Esophagus muscularis mucosa (tissue), 4 donors: ENCODE measurements at regions not wholly inside any gene's neighbourhood (a gene's known extent, or its start where the extent isn't known, plus 50 kb on each side); places are given as distances from the start of the nearest gene placed in this dataset.

Source experiments
- DNase-seq: peaks from one replicate; pipeline ENCODE4 v3.0.0-alpha.2; 2017; ENCODE audit errors: extremely low spot score
- H3K27ac ChIP-seq, 4 donors: fragments of 200-600 bp; sonication (generic); replicated peaks in 1 of 4; 1 replicate in 3 of 4; 2 replicates in 1 of 4; pipeline ENCODE4 v1.5.1; 2016 to 2019; ENCODE audit warnings: mild to moderate bottlenecking in 1 of 4
- H3K27me3 ChIP-seq, 4 donors: fragments of 200-600 bp; sonication (generic); one replicate each; pipeline versions ENCODE4 v1.5.1 to v1.6.0; 2016 to 2019
- H3K36me3 ChIP-seq, 4 donors: fragments of 200-600 bp; sonication (generic); one replicate each; pipeline ENCODE4 v1.5.1; 2016 to 2019
- H3K4me1 ChIP-seq, 4 donors: fragments of 200-600 bp; sonication (generic); one replicate each; pipeline ENCODE4 v1.5.1; 2016 to 2019
- H3K4me3 ChIP-seq, 4 donors: fragments of 200-600 bp; sonication (generic); 1 replicate in 2 of 4; 2 replicates in 2 of 4; pipeline ENCODE4 v1.5.1; 2016 to 2019; ENCODE audit warnings: mild to moderate bottlenecking in 4 of 4, moderate library complexity in 1 of 4
- H3K9me3 ChIP-seq, 4 donors: fragments of 200-600 bp; sonication (generic); 1 replicate in 3 of 4; 2 replicates in 1 of 4; pipeline ENCODE4 v1.5.1; 2016 to 2019
- EP300 ChIP-seq: sonication (generic); formaldehyde crosslinking; IDR thresholded peaks from one replicate; pipeline ENCODE4 v1.6.1; 2017; ENCODE audit warnings: antibody characterized with exemption
- POLR2A ChIP-seq: fragments of 450-650 bp; IDR thresholded peaks from one replicate; pipeline ENCODE4 v1.6.1; 2017; ENCODE audit warnings: antibody characterized with exemption, moderate library complexity, mild to moderate bottlenecking, low read depth
- POLR2AphosphoS5 ChIP-seq, 2 donors: sonication (generic); formaldehyde crosslinking; IDR thresholded peaks; one replicate each; pipeline ENCODE4 v1.6.1; 2017; ENCODE audit warnings: antibody characterized with exemption in 2 of 2
- WGBS: methylation state at CpG from one replicate; pipeline ENCODE4 v1.1.5; 2018; 5-methylcytosine and 5-hydroxymethylcytosine counted together
- intact Hi-C: fragments of 100-400 bp; cut with DNase I; formaldehyde crosslinking; loops from one replicate; pipeline ENCODE4 v1.15.1; 2023
- TF ChIP-seq, protein P1 (sequence below), 3 experiments: fragments of 200-600 bp in 2 of 3; fragments of 450-650 bp in 1 of 3; sonication (generic) in 2 of 3; IDR thresholded peaks; one replicate each; pipeline ENCODE4 v1.5.1; 2017 to 2019; ENCODE audit warnings: antibody characterized with exemption in 3 of 3, mild to moderate bottlenecking in 2 of 3, moderate library complexity in 1 of 3

DNA sequence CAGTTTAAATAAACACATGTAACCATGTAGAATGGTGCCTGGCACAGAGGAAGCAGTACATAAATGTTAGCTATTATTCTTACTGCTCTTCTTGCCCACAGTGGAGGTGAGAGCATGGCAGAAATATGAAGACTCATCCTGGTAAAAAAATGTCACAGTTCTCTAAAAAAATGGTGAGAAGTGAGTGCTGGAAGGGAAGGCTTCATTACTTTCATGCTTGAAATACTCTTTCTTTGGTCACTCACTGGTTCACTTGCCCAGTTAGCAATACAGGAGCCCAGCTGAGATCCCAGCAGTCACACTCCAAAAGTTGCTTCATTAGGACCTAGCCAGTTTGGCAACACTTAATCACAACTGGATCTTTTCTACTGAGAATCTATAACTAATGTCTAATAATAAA lies 1017.2 kb downstream of the TUSC7 start:
- no peak overlapping the region for H3K4me3 ChIP-seq
- intact Hi-C loops, result no loop called here
- H3K4me1 ChIP-seq, result no peaks in the 10 kb centered on the region
- H3K27me3 ChIP-seq, result no peaks in the 10 kb centered on the region
- H3K9me3 ChIP-seq, result no peaks in the 10 kb centered on the region
- H3K27ac ChIP-seq, result no peak overlapping the region
- H3K36me3 ChIP-seq, result no peaks in the 10 kb centered on the region
- DNase-seq, result no peak
- no peak for TF ChIP-seq EP300
- TF ChIP-seq, protein P1, sequence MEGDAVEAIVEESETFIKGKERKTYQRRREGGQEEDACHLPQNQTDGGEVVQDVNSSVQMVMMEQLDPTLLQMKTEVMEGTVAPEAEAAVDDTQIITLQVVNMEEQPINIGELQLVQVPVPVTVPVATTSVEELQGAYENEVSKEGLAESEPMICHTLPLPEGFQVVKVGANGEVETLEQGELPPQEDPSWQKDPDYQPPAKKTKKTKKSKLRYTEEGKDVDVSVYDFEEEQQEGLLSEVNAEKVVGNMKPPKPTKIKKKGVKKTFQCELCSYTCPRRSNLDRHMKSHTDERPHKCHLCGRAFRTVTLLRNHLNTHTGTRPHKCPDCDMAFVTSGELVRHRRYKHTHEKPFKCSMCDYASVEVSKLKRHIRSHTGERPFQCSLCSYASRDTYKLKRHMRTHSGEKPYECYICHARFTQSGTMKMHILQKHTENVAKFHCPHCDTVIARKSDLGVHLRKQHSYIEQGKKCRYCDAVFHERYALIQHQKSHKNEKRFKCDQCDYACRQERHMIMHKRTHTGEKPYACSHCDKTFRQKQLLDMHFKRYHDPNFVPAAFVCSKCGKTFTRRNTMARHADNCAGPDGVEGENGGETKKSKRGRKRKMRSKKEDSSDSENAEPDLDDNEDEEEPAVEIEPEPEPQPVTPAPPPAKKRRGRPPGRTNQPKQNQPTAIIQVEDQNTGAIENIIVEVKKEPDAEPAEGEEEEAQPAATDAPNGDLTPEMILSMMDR (IDR thresholded peaks at IDR 0.05), result no peak
- no peak for TF ChIP-seq POLR2A
- no peak for TF ChIP-seq POLR2AphosphoS5 (IDR thresholded peaks at IDR 0.05)

DNA sequence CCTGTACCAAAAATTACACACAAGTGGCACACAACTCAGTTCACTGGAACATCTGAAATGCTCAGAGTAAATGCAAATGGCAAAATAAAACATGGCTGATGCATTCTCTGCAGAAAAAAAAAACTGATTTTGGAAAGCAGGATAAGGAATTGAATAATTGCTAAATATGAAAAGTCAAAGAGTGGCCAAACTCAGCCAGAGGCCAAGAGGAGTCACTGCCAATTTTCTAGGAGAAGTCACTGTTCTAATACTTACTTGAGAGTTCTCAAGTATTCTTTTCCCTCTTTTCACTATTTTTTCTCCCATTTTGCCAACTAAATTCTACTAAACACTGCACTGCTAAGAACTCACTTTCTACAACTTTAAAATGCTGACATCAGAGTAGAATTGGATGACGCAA lies 1018.6 kb downstream of the TUSC7 start:
- no peaks in the 10 kb centered on the region for H3K9me3 ChIP-seq
- TF ChIP-seq, protein P1 (IDR thresholded peaks at IDR 0.05), result no peak
- TF ChIP-seq POLR2AphosphoS5 (IDR thresholded peaks at IDR 0.05) (no peak), EP300 (no peak), POLR2A (no peak)
- H3K27ac ChIP-seq, result no peak overlapping the region
- H3K4me1 ChIP-seq, result no peaks in the 10 kb centered on the region
- no peak overlapping the region for H3K4me3 ChIP-seq
- no peaks in the 10 kb centered on the region for H3K36me3 ChIP-seq
- WGBS, result 81% methylated on average over 1 of the region's 1 CpG
- H3K27me3 ChIP-seq, result no peaks in the 10 kb centered on the region
- intact Hi-C loops, result no loop called here
- DNase-seq, result no peak

DNA sequence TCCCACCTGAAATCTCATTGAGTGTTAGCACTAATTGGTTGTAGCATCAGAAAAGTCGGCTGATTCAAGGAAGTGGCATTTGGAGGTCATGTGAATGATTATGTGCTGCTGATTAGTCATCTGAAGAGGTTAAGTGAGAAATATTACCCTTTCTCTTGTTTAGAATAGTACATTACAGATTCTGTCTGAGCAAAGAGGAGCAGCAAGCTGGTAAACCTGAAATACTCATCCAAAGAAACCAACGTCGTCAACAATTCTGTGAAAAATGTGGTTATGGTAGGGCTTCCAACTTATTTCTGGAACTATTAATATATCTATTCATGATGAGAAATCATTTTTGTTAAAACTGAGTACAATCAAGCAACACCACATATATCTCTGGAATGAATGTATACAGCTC lies 1024.9 kb downstream of the TUSC7 start:
- Histone ChIP-seq H3K27ac (no peak overlapping the region), H3K9me3 (no peaks in the 10 kb centered on the region), H3K4me3 (no peak overlapping the region), H3K4me1 (no peaks in the 10 kb centered on the region), H3K27me3 (no peaks in the 10 kb centered on the region), H3K36me3 (no peaks in the 10 kb centered on the region)
- 65% methylated on average over 3 of the region's 3 CpGs for WGBS
- no peak for DNase-seq
- TF ChIP-seq POLR2A, result no peak
- intact Hi-C loops, result no loop called here

DNA sequence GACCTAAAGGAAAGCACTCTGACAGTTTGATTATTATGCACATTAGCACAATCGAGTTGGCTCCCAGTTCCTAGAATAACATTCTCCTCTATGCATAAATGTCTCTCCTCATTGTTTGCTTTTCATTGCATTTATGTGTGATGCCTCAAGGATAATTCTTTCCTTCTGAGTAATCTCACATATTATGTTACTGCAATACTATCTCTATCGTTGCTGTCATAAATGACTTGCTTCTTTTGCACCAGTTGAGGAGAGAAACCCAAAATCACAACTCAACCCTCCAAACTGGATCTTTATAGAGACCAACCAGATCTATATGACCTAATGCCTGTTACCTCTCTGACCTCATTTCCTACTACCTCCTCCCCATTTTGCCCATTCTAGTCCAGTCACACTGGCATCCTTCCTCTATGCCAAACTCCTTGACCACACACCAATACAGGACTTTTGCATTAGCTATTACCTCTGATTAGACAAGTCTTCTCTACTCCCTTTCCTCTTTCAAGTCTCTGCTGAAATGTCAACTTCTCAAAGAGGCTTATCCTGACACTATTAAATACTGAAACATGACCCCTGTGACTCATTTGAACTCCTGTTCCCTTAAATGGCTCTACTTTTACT lies 1026.0 kb downstream of the TUSC7 start:
- no peaks in the 10 kb centered on the region for H3K27me3 ChIP-seq
- H3K4me3 ChIP-seq, result no peak overlapping the region
- intact Hi-C loops, result no loop called here
- TF ChIP-seq POLR2A (no peak), POLR2AphosphoS5 (IDR thresholded peaks at IDR 0.05) (no peak), EP300 (no peak)
- TF ChIP-seq, protein P1 (IDR thresholded peaks at IDR 0.05), result no peak
- no peak overlapping the region for H3K27ac ChIP-seq
- no peaks in the 10 kb centered on the region for H3K4me1 ChIP-seq
- no peaks in the 10 kb centered on the region for H3K36me3 ChIP-seq
- WGBS, result 47% methylated on average over 2 of the region's 2 CpGs
- no peaks in the 10 kb centered on the region for H3K9me3 ChIP-seq
- DNase-seq, result no peak

DNA sequence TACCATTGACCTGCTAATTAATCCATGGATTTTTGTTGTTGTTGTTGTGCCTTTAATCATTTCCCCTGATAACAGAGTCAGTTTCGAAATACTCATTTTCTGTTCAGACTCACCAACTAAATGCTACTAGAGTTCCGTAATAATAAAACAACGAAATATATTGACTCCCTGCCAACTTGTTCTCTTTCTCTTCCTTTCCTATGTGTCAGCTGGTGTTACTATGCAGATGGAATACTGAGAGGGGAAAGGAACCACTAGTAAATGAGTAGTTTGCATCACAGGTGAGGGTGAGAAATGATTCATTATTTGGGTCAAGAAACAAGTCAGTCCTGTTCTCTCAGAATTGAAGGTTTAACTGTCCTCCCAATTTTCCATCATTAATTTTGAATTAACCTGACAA lies 1027.3 kb downstream of the TUSC7 start:
- Histone ChIP-seq H3K4me3 (no peak overlapping the region), H3K4me1 (no peaks in the 10 kb centered on the region), H3K36me3 (no peaks in the 10 kb centered on the region), H3K27me3 (no peaks in the 10 kb centered on the region), H3K27ac (no peak overlapping the region), H3K9me3 (no peaks in the 10 kb centered on the region)
- intact Hi-C loops, result no loop called here
- 90% methylated on average over 3 of the region's 3 CpGs for WGBS
- no peak for DNase-seq
- TF ChIP-seq, protein P1 (IDR thresholded peaks at IDR 0.05), result no peak
- TF ChIP-seq EP300, result no peak
- no peak for TF ChIP-seq POLR2AphosphoS5 (IDR thresholded peaks at IDR 0.05)
- TF ChIP-seq POLR2A, result no peak
